Tongue (tissue), 1 donor: ENCODE measurements at regions not wholly inside any gene's neighbourhood (a gene's known extent, or its start where the extent isn't known, plus 50 kb on each side); places are given as distances from the start of the nearest gene placed in this dataset.

Experiments
- DNase-seq: peaks from one replicate; pipeline ENCODE4 v3.0.0-alpha.2; 2015

DNA sequence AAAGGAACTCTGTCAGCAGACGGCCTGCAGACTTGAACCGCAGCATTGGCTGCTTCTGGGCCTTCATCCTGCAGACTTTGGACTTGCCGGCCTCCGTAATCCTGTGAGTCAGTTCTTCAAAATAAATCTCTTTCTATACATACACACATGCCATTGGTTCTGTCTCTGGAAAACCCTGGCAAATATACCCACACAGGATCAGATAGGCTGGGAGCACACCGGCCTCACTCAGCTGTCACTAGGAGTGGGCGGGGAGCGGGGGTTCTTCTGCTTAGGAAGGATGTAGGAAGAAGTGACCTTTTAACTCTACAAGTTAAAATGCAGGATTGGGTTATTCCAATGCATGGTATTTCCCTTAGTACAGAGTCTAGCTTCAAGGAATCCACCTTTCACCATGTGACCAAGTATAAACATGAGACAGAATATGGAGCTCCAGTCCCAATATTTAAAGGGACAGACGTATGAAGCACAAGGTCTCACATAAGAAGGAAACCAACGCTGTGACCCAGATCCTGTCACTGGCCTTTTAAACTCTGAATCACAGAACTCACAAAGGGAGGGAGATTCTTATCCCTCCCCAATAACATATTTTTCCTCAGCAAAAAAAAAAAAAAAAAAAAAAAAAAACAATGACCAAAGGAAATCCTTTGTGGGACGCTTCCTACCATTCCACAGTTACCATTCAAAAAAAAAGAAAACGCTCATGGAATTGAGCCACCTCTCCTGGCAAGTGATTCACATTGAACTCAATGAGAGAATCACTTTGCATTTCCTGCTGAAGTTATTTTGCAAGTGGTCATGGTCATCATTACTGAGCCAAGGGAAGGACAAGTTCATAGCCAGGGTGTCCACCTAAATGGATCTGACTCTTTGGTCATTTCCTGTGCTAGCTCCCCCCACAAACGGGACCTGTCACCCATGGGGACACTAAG lies 352.9 kb downstream of the FOXO1 start:
- no peak for DNase-seq

DNA sequence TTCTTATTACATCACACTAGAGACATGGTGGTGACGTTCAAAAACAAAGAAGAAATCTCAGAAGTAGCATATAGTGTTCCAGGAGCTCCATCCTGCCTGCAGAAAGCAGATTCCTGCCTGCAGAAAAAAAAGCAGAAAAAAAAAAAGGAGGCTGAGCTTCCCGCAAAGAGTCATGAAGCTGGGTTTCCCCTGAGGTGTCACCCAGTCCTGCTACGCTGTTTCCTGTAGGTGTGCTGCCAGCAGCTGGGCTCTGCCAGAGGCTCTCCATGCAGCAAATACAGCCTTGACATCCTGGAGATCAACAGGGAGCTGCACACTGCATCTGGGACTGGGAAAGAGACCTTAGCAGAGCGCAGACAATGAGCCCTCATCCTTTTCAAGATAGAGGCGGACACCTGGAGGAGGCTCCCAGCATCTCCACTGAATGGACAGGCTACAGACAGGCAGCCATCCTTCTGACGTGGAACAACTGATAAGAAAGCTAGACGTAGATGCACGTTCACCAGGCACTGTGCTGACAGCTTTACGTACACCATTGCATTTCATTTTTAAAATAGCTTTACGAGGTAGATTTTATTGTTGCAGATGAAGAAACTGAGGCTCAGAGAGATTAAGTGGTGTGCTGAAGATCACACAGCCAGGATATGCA lies 350.9 kb downstream of the FOXO1 start:
- DNase-seq = no peak

DNA sequence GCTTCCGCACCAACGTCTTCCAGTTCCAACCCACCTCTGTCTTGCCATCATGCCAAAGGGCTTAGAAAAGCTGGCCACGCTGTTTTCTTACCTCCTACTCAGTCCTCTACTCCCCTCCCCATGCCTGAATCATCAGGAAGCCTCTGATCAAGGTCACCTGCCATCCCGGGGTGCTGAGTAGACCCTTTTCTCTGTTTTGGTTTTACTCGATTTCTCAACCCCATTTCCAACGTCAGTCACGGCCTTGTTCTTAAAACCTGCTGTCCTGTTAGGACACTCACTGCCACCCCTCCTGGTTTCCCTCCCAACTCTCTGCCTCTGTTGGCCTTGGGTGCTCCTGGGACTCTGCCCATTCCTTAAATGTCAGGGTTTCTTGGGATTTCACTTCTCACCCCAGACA lies 350.1 kb downstream of the FOXO1 start:
- DNase-seq = no peak

DNA sequence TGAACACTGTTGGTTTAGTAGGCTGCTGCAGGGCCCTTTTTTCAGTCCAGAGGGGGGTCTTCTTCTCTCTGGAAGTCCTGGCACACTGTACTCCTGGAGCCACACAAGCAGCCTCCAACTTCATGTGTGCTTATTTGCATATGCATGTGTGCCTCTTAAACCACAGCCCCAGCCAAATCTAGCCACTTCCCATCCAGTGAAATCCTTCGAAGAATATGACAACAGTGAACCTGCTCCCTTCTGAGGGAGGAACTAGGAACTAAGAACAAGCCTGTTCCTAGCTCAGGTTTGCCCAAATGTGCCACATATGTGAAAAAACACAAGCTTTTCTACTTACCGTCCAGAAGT lies 348.5 kb downstream of the FOXO1 start:
- no peak for DNase-seq

DNA sequence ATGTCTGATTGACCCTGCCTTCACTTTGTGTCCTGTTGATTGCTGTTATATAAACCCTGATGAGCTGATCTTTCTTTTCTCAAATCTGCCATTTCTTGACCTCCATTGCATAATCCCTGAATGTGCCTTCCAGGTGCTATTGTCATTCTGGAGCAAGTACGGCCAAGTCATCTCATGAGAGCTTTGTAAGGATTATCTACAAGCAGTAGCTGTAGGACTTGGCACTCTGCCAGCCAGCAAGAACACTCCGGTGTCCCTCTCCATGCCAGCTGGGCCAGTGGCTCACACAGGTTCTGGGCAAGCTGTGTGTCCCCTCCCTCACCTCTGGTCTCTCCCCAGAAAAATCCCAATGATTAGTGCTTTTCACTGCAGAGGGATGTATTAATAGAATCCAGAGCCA lies 348.1 kb downstream of the FOXO1 start:
- DNase-seq = peak; percentile 73

DNA sequence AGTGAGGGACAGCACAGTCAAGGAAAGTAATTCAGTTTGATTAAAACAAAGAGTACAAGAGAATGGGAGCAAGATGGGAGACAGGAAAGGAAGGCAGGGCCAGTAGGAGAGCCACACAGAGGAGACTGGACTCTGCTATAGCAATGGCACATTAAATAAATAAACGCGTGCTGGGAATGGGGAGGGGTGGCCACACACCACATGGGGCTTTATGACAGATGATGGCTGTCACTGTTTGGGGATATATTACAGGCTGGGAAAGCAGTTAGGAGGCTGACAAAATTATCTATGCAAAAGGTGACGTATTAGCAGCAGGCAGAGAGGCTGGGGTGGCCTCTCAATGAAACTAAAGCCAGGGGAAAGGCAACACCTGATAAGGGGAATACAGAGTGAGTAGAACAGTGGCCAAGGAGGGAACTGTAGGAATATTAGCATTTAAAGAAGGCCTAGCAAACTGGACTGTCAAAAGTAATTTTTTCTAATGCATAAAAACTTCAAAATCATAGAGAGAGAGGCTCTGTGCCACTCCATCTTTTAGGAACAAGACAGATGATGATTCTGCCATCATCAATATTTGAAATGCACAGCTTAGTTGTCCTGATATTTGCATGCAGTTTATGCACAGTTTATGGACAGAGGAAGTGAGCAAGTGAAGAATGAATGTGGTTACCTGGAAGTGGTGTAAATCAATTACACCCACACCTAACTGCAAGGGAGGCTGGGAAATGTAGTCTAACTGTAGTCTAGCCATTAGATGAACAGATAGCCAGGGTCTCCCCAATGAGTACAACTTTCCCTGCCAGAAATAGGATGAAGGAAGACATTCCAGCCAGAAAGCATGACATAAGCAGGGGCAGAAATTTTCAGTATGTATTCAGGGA lies 346.5 kb downstream of the FOXO1 start:
- DNase-seq = no peak

DNA sequence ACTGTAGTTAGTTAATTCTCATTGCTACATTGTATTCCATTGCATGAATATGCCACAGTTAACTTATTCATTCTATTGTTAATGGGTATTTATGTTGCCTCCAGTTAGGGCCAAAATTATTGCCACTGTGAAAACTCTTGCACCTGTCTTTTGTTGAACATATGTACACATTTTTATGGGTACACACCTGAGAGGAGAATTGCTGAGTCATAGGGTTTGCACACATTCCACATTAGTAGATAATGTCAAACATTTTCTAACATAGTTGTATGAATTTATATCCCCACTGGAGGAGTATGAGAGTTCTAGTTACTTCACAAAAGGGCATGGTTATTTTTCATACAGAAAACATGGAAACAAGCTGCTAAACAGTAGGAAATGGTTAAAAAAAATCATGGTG lies 338.4 kb downstream of the FOXO1 start:
- no peak for DNase-seq

DNA sequence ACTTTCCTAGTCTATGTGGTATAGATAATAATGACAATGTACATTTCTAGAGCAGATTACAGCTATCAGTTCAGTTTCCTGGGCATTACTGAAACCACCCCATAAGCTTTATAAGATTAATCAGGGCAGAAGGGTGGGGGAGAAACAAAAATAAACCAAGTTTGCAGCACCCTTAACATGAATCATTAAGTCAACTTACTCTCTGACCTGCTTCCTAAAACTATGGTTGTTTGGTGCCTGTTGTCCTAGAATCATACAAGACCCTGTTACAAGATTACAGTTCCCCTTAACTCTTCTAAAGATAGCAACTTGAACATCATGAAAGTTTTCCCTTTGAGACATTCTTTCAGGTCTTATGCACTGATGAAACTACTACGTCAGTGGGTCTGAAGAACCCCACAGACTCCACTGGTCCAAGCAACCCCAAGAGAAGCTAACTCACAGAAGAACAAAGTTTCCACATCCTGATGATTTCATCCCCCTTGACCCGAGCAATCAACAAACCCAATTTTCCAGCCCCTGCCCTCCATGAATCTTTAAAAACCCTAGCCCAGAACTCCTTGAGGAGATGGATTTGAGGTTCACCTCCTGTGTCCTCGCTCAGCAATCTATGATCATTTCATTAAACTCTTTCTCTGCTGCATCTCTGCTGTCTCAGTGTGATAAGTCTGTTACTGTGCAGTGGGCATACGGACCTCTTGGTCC lies 336.5 kb downstream of the FOXO1 start:
- DNase-seq = no peak

DNA sequence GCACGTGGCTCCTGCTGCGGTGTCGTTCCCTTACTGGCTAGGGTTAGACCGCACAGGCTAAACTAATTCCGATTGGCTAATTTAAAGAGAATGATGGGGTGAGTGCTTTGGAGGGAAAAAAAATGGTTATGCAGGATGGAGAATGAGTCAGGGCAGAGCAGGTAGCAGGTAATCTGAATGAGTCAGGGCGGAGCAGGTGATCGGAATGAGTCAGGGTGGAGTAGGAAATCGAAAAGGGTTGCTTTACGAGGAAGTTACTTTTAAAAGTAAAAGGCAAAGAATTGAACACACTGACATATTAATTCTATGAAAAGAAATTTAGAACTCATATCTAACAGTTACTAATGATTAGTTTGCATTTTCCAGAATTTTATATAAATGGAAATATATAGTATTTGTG lies 335.5 kb downstream of the FOXO1 start:
- no peak for DNase-seq

DNA sequence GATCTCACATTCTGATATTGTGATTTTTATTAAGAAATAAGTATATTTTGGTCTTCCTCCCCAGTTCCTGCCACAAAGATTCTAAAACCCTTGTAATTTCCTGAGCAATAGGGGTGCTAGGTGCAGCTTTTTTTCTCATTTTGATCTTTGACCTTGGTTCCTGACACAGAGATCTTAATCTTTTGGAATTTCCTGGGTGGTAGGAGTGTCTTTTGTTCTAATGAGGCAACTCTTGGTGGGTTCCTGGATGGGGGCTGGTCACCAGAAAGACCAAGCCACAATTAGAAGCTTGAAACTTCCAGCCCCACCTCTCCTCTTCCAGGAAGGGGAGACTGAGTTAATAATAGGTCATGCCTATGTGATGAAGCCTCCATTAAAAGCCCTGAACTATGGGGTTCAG lies 334.6 kb downstream of the FOXO1 start:
- no peak for DNase-seq

DNA sequence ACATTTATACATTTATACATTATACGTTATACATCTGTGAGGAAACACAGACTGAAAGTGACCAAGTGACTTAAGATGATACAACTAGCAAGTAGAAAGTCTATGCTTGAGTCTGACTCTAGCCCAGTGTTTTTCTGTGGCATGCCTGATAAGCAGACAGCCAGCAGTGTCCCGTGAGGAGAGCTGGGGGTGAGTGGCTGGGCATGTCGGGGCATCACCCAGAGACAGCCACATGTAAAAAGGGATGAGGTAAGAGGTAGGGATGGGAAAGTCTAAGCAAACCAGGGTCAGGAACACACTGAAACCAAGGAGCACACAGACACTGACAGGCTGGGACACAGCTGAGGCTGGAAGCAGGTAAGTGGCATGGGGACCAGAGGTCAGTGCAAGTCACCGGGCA lies 333.2 kb downstream of the FOXO1 start:
- no peak for DNase-seq

DNA sequence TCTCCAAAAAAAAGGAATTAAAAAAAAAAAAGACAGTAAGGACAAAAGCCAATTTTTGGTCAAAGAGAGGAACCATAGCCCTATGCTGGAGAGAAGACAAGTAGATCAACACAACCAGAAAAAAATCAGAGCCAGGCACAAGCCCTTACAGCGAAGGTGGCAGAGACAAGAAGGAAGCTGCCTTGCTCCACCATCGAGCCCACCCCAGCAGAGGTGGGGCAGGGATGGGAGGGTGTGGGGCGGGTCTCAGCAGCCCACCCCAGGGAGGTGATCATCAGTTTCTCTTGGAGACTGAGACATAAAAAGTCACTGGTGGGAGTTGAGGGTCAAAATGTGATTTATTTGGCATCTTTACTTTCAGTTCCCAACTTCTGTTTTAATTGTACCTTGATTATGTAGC lies 332.4 kb downstream of the FOXO1 start:
- DNase-seq = no peak

DNA sequence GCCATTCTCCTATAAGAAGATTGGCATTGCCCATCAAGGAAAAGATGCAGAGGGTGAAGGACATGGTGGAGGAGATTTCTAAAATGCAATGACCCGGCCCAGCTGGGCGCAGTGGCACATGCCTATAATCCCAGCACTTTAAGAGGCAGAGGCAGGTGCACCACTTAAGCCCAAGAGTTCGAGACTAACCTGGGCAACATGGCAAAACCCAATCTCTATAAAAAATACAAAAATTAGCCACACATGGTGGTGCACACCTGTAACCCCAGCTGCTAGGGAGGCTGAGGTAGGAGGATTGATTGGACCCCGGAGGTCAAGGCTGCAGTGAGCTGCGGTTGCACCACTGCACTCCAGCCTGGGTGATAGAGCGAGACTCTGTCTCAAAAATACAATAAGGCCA lies 331.8 kb downstream of the FOXO1 start:
- no peak for DNase-seq

DNA sequence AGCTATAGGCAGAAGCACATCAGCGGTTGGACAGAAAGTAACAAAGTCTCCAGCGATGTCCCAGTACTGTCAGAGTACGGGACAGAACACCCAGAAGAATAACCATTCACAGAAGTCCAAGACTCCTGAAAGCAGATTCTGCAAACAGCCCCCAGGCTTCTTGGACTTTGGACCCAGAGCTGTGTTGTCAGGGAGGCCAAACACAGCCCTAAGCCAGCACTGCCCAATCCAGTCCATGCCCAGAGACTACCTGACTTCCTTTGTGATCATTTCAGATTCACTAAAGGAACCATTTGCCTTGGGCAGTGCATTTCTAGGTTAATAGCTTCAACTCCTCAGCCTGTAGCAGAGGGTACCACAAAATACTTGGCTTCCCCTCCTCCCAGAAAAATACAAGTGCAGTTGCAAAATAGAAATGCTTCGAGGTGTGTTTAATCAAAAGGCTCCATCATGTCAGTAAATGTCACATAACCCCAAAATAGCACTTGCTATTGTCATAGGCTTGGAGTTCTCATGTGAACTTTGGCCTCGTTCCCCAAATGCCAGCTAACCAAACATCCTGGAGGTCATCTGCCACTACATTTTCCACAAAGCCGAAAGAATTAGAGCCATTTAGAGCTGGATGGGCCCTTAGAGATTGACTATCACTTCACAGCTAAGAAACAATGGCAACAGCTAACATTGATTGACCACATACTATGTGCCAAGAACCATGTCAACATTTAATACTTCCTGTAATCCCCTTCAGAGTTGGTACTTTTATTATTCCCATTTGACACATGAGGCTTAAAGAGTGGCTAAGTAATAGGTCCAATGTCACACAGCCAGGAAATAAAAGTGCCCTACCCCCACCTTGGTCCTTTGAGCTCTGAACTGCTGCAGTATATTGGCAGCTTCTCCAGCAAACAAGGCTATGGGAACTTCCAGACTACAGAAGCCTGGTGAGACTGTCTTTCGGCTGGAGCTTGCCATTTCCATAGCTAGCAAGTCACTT lies 329.9 kb downstream of the FOXO1 start:
- no peak for DNase-seq

DNA sequence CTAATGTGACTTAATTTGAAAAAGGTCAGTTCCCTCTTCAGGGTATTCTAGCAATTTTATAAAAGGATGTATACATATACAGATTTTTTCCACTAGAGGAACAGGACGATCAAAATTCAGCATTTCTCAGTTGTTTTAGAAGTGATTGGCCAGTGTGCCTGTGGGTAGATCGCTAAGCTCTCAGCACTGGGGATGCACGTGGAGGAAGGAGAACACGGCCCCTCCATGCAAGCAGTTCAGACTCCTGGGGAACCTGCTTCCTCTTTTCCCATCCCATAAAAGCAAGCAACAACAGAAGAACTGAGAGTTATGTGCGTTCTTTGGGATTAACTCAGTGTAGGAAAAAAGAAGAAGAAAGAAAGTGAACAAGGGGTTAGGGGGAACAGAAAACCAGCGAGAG lies 328.8 kb downstream of the FOXO1 start:
- no peak for DNase-seq

DNA sequence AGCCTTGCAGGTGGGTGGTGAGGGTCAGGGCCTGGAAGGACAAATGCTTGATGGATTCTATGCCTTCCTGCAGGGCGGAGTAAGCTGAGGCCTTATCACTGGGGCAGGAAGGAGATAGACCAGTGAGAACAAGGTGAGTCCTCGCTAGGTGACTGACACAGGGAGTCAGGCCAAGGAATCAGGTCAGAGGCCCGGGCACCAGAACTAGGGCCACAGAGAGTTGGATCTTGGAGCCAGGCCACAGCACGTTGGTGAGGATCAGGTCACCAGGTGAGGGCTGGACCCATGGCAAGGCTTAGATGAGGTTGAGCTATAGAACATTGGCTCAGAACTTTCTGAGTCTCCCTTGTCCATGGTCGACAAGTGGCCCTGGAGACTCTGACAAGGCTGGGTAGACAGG lies 328.2 kb downstream of the FOXO1 start:
- no peak for DNase-seq

DNA sequence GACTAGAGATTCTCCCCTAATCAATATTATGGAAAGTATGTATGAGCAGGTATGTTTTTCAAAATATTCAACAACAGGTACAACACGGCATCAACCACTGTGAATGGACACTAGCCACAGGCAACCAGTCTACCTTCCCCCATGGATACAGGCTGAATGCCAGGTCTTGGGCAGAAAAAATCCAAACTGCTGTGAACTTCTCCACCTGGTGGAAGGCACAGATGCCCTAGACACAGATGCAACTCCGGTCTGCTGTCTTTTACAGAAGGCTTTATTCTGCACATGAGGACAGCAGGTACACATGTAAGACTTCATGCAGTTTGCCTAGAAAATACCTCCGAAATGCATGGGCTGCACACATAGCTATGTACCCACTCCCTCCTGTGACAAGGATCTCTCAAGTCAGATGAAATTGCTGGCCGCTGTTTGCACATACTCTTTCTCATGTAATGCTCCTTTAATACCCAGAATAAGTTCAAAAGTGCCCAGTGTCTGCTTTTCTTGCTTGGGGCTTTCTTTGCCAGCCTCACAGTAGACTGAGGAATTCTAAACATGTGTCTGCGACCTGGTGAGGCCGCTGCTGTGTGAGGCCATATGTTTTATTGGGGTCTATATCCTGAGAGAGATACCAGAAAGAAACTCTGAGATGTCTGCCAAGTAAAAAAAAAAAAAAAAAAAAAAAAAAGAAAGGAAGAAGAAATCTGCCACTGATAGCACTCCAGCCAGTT lies 325.9 kb downstream of the FOXO1 start:
- DNase-seq = peak; percentile 50

DNA sequence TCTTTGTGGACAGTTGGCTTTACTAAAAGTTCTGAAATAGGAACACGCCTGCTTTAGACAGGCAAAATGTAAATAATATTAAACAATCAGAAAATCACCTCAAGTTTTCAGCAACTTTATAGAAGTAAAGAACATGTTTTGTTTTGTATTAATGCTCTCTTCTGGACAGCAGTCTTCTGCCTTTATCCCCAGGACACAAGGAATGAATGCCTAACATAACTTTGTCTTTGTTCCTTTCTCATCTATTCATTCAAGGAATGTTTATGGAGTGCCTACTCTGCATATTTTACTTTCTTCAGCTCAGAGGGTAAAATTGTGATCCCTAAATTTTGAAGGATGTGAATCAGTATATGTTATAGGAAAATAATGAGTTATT lies 325.4 kb downstream of the FOXO1 start:
- DNase-seq = no peak

DNA sequence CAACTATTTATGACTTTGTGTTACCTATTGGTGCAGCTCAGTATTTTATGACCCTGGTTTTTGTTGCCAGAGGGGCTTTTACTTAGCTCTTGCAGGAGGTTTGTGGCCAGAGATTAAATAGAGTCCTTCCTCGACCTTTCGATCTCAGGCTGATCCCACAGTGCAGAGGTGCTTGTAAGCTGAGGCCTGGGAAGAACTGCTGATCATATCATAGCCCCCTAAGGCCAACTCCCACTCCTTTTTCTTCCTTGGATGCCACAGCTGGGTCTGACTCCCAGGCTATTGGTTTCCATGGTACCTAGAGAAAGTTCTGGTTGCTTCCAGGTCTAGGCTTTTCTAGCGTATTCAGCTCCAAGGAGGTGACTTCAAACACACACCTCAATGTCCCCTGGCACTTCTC lies 324.9 kb downstream of the FOXO1 start:
- no peak for DNase-seq

DNA sequence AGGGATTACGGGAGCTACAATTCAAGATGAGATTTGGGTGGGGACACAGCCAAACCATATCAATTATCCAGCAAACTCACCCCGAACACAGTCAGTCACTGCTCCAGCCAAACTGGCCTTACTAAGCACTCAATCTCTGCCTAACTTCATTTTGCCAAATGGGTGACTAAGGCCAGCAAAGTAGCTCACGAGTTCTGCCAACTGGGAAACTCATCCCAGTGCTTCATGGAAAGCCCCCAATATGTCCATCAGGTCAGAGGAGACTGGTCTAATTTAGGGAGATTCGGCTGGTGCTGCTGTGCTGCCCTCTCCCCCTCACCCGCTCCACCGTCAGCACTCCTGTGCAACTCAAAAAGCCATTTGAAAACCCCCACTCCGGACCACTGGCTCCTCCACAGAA lies 324.0 kb downstream of the FOXO1 start:
- no peak for DNase-seq
